ENCODE measurements at regions not wholly inside any gene's neighbourhood (a gene's known extent, or its start where the extent isn't known, plus 50 kb on each side); places are given as distances from the start of the nearest gene placed in this dataset.

GRCh38 chr10:129342385-129342784 is 124.7 kb upstream of the MGMT start (continued):
- TF ChIP-seq ZNF407 (IDR thresholded peaks at IDR 0.05; ENCODE audit: low read depth) (no peak), CREB1 (IDR thresholded peaks at IDR 0.05) (no peak), CREB1 (CRISPR knock-in tag; IDR thresholded peaks at IDR 0.05) (no peak), CLOCK (CRISPR knock-in tag; IDR thresholded peaks at IDR 0.05; ENCODE audit: borderline replicate concordance) (no peak)

Data from K562 (cell line).